Hypothalamus (tissue), 51 donors: ENCODE measurements at regions not wholly inside any gene's neighbourhood (a gene's known extent, or its start where the extent isn't known, plus 50 kb on each side); places are given as distances from the start of the nearest gene placed in this dataset.

Source experiments
- DNase-seq, 51 donors: peaks; one replicate each; lab custom pipeline; 2025; lab: John Stamatoyannopoulos, UW

DNA sequence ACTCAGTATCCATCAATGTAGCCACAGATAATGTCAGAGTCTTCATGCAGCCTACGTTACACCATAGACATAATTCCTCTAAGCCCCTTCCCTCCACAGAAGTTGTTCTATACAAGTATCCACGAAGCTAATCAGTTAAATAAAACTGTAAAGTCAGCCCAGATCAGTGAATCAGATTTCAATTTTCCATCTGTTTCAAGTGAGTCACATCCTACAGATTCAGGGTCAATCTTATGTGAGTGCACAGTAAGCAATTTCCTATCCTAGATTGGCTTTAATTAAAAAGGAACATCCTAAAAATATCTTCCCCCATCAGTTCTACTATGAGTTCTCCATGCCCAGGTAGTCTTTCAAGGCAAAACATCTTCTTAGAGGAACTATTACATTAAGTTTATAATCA, 402.5 kb downstream of the EFNA5 start:
- DNase-seq, result no peak

DNA sequence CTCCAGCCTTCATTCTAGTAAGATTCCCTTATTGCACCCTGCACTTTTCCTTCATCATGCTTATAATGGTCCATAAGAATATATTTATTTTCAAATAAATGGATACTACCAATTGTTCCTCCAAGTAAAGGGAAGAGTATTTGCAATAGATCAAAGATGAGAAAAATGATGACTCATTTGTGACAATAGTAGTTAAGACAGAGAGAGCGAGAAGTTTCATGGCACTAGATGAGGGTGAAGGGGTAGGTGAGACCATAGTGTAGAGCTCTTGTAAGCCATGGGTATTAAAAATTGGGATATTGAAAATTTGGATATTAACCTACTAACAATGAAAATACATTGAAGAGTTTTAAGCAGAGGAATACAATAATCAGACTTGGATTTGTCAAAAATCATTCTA, 404.6 kb downstream of the EFNA5 start:
- no peak for DNase-seq

DNA sequence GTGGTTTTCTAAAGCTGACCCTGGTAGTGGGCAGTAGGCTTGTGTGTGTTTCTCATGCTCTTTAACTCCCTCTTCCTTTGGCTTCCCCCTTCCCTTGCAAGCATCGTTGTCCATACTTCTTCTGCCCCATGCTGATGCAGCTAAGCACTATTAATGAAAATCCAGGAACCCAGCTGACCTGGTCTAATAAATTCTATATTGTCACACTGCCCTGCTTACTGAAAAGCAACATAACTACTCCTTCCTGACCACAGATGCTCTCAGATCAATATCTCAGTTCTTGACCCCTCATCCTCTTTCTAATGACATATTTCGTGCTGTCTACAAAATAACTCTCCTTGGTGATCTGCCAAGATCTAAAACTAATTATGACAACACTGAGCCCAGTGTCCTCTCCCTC, 405.5 kb downstream of the EFNA5 start:
- DNase-seq, result no peak

GRCh38 chr5:107263387-107264018, 407.2 kb downstream of the EFNA5 start:
- no peak for DNase-seq

DNA sequence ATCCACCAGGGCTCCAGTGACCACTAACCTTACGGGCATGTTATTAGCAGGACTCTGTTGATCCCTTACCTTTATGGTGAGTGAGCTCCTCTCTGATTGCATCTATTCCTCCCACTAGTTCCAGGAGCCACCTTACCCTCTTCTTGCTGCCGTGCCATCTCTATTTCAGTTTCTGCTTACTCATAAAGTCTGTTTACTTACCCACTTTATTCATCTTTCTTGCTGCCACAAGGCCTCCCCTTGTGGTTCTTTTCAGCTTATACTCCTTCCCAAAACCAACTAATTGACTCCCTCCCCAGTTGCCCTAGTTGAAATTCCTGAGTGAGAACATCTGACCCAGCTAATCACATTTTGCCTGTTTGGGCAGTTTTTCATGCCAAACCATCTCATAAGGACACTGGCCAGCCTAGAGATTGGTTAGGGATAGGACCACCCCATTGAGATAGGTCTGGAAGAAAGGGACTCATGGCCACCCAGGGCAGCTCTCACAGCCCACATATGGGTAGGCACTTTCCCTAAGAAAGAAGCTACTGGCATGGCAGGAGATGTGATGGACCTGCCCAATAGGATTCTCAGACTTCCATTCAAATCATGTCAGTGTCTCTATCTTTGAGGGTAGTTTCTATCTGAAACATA, 412.7 kb downstream of the EFNA5 start:
- no peak for DNase-seq

DNA sequence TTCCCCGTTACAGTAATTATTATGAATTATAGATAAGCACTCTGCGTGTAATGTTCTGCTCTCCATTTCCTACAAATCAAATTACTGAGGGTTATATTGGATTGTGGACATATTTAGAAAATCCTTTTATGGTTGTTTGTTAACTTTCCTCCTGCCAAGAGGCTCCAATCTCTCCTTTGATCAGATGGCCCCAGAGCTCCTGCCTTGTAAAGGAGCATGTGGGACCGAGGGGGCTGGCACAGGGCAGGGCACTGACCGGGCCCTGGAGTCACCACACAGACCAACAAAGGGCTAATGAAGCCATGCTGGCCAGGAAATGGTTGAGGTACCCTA, 415.9 kb downstream of the EFNA5 start:
- DNase-seq, result no peak

DNA sequence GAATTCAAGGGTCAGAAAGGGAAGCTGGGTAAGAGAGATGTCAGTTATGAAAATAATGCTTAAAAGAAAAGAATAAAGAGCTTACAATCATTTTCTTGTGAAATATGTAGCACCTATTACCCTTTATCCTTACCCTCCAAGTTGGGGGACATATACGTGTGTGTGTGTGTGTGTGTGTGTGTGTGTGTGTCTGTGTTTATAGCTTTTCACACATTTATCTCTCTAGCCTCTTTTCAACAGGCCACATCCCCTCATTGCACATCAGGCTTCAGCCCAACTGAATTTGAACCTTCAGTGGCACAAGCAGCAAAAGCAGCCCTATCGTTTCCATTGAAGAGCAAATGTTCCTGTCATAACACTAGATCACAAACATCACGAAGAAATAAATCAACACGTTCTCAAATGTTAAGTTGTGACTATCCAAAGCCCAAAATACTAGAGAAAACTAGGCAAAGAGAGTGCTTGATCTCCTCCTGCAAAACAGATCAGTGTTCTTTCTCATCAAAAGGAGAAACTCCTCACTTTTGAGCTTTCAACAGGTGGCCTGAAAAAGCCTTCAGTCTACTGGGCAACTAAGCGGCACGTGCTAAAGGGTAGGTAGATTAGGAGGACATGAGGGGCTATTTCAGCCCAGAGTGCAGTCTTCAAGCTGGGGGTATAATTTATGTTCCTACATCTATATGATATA, 416.4 kb downstream of the EFNA5 start:
- DNase-seq, result no peak

DNA sequence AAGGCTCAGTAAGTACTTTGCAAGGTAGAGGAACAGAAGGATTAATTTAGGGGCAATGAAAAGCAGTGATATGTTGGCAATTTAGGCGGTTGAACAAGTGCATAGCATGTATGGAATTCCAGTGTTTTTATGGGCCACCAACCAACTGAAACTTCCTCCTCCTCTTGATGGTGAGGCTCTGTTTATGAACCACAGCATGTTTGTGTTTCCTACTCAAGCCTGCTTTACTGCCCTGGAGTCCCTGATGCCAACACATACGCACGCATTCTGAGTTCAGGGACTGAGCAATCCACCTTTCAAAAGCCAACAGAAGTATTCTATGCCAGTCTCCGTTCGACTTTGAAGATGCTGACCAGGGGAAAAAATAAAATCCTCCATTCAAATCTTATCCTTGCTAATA, 417.5 kb downstream of the EFNA5 start:
- no peak for DNase-seq

GRCh38 chr5:107251151-107251550, 419.6 kb downstream of the EFNA5 start:
- no peak for DNase-seq

DNA sequence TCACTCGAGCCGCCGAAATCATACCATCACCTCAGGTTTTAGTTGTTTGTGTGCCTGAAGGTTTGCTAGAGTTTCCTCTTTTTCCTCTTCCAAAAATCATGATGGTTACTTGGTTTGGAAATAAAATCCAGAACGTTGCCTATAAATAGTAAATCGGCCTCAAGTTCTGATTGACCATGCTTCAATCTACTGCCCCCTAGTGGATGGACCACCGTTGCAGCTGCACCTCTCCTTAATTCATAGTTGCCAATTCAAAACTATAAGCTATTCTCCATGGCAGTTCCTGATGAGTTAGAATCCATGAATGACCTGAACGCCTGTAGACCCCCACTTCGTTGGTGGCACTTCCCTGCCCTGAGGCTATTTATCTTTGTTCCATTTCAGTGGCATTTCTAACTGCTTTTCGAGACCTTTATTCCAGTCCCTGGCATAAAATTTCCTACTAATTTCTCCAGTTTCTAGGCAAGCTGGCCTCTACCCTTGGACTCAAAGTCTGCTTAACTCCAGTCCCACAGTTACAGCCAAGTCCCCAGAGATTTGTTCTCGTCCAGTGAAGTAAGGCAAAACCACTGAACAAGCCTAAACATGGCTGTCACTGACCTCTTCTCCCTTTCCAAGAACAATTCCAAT, 422.6 kb downstream of the EFNA5 start:
- DNase-seq, result peak in 25 of 51 donors; percentile 0 to 48 (median 12)

- no peak for DNase-seq
Measured at GRCh38 chr5:107247427-107247826, 423.3 kb downstream of the EFNA5 start.

DNA sequence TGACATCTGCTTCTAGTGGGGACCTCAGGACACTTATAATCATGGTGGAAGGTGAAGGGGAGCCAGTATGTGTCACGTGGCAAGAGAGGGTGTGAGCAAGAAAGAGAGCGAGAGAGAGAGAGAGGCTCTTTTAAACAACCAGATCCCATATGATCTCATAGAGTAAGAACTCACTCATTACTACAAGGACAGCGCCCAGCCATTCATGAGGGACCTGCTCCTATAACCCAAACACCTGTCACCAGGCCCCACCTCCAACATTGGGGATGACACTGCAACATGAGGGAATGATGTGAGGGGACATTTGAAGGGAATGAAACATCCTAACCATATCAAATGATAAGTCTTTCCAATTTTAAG, 427.5 kb downstream of the EFNA5 start:
- DNase-seq, result no peak

DNA sequence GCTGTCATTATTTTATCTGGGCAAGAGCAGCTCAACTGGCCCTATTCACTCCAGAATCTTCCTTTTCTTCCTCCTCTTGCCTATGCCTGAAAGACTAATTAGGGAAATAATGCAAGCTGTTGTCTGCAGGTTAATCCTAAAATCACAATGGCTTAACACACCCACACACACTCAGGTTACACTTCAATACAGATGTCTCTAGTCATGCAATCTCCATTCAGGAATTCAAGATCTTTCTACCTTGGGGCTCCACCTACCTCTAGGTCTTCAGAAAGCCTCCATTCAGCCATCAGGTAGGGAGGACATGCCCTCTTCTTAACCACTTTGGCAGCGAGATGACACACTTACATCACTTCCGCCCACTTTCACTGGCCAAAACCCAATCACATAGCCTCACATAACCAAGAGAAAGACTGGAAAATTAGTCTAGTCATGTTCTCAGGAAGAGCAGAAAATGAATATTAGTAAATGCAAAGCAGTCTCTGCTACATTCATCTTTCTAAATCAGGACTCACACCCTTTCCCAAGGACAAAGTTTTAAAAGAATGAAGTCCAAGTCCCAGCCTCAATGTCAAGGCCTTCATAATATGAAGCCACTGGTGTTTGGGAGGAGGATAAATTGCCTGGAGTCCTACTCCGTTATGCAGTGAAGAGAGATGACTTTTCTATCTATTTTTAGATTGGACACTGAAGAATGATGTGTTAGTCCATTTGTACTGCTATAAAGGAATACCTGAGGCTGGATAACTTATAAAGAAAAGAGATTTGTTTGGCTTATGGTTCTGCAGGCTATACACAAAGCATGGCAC, 428.1 kb downstream of the EFNA5 start:
- no peak for DNase-seq

GRCh38 chr5:107241841-107242240, 428.9 kb downstream of the EFNA5 start:
- no peak for DNase-seq

GRCh38 chr5:107235167-107235566, 435.6 kb downstream of the EFNA5 start:
- DNase-seq, result no peak

DNA sequence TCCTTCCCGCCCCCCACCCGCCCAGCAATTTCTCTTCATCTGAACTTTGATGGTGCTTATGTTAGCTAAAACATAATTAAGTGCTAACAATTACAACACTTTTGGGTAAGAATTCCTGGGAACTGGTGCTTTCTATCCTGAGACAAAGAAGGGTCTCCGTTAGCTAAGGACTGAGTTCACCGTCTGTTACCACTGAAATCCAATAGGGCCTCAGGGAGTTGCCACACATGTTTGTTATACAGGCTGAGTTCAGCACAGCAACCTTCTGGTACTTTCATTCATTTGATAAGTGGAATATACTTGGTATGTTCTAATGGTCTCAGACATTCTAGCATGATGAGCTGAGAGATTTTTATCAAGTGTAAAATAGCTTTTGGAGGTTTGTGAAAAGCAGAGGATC, 437.9 kb downstream of the EFNA5 start:
- DNase-seq, result no peak

DNA sequence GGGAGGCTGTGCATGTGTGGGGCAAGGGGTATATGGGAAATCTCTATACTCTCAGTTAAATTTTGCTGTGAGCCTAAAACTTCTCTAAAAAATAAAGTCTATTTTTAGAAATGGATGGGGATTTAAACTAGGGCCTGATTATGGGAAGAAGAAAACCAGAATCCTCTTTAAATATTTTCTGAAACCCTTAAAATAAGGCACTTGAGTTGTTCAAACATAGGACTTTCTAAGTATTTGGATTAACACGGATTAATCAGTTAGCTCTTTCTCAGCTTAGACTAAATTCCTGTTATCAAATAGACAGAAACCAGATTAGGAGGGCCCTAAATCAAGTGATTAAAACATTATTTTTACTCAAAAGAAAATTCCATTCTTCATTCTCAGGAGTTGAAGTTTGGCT, 438.4 kb downstream of the EFNA5 start:
- DNase-seq, result no peak

- no peak for DNase-seq
Measured at GRCh38 chr5:107231191-107231590, 439.5 kb downstream of the EFNA5 start.

DNA sequence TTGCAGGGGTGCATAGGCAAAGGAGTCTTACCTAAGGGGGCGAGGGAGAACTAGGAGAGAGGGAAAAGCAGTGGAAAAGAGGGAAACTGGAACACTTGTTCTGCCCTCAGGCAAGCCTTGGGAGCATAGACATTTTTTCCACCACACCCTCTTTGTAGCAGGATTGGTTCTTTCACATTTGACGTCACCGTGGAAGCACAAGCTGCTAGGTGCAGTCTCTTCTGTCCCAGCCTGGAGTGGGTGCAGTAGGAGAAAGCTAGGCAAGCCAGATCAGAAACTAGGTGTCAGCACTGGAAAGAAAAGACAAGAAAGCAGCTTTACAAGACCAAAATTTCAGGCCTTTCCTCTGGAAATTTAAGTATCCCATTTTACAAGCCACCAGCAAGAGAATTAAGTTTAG, 440.4 kb downstream of the EFNA5 start:
- DNase-seq, result no peak

DNA sequence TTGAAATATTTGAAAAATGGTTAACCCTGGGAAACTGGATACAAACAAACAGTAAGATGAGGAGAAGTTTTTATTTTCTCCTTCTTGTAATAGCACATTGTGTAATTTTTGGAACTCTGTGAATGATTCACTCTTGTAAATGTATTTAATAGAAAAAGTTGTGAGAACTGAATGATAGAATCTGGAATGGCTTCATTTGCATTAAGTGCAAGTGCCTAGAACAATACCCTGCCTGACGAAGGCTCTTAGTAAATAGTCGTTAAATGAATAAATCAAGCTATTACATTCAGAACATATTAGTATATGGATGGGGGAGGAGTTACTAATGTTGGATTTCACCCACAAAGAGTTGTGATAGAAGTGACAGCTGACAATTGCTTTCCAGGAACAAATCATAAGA, 442.5 kb downstream of the EFNA5 start:
- no peak for DNase-seq

GRCh38 chr5:107224272-107224671, 446.5 kb downstream of the EFNA5 start:
- DNase-seq, result no peak
